SU-DHL-6 (cell line): ENCODE measurements at regions not wholly inside any gene's neighbourhood (a gene's known extent, or its start where the extent isn't known, plus 50 kb on each side); places are given as distances from the start of the nearest gene placed in this dataset.

ENCODE experiments used
- H2AFZ ChIP-seq: fragments of 200-600 bp; sonication (generic); 2 replicates; pipeline ENCODE4 v1.6.1; 2014; ENCODE audit warnings: low read depth, mild to moderate bottlenecking, moderate library complexity, mixed read lengths, antibody characterized with exemption, low read length; ENCODE audit not compliant: severe bottlenecking
- H3F3A ChIP-seq: fragments of 200-600 bp; shearing (Covaris generic); 2 replicates; pipeline ENCODE4 v1.6.0; 2016; ENCODE audit warnings: antibody characterized with exemption, mild to moderate bottlenecking; ENCODE audit not compliant: insufficient read depth
- H3K27ac ChIP-seq: fragments of 200-600 bp; sonication (generic); 2 replicates; pipeline ENCODE4 v1.5.1; 2016; ENCODE audit warnings: low read depth, mild to moderate bottlenecking, low read length, moderate library complexity, mixed read lengths
- H3K27me3 ChIP-seq: fragments of 200-600 bp; sonication (generic), shearing (Covaris generic); 2 replicates; pipeline ENCODE4 v1.6.0; 2014; ENCODE audit warnings: mild to moderate bottlenecking, low read length
- H3K36me3 ChIP-seq: fragments of 200-600 bp; sonication (generic); 2 replicates; pipeline ENCODE4 v1.6.1; 2014; ENCODE audit warnings: mild to moderate bottlenecking, low read length, mixed read lengths
- H3K4me2 ChIP-seq: fragments of 300-600, 200-600 bp; shearing (Covaris generic), sonication (generic); 2 replicates; pipeline ENCODE4 v1.6.0; 2014; ENCODE audit warnings: low read length, low read depth, mild to moderate bottlenecking; ENCODE audit not compliant: poor library complexity, severe bottlenecking
- H3K4me3 ChIP-seq: fragments of 200-600 bp; sonication (generic); 2 replicates; pipeline ENCODE4 v1.5.1; 2014; ENCODE audit warnings: antibody characterized with exemption, low read length, mild to moderate bottlenecking, mixed read lengths; ENCODE audit not compliant: insufficient read depth, poor library complexity, severe bottlenecking
- H3K79me2 ChIP-seq: fragments of 200-600 bp; sonication (generic); 2 replicates; pipeline ENCODE4 v1.6.1; 2014; ENCODE audit warnings: mild to moderate bottlenecking, low read length, moderate library complexity; ENCODE audit not compliant: insufficient read depth
- H3K9ac ChIP-seq: fragments of 200-600 bp; sonication (generic); 2 replicates; pipeline ENCODE4 v1.7.0; 2014; ENCODE audit warnings: mild to moderate bottlenecking, low read length
- H3K9me2 ChIP-seq: fragments of 200-600 bp; sonication (generic); replicated peaks from 2 replicates; pipeline ENCODE4 v1.6.1; 2014; ENCODE audit warnings: low read length; ENCODE audit not compliant: insufficient read depth
- H3K9me3 ChIP-seq: fragments of 200-600 bp; sonication (generic); 2 replicates; pipeline ENCODE4 v1.6.1; 2014; ENCODE audit warnings: low read length, mixed read lengths; ENCODE audit not compliant: insufficient read depth
- H4K20me1 ChIP-seq: fragments of 200-600 bp; sonication (generic); 2 replicates; pipeline ENCODE4 v1.6.1; 2014; ENCODE audit warnings: low read depth, mild to moderate bottlenecking, antibody characterized with exemption, low read length, moderate library complexity, mixed read lengths
- CTCF ChIP-seq: fragments of 200-600 bp; sonication (generic); IDR thresholded peaks from one replicate; pipeline ENCODE4 v1.5.1; 2017; ENCODE audit warnings: antibody characterized with exemption, mild to moderate bottlenecking, low read length, moderate library complexity; ENCODE audit not compliant: insufficient read depth, poor library complexity, severe bottlenecking
- EZH2phosphoT487 ChIP-seq: fragments of 200-600 bp; sonication (generic), shearing (Covaris generic); conservative IDR thresholded peaks from 2 replicates; pipeline ENCODE4 v1.6.1; 2018; ENCODE audit warnings: mild to moderate bottlenecking, antibody characterized with exemption, low read length, moderate library complexity, mixed read lengths

GRCh38 chr19:28823338-28823961 lies 389.5 kb downstream of the UQCRFS1 start:
- Histone ChIP-seq H3F3A (no peaks in the 10 kb centered on the region), H3K79me2 (no peaks in the 10 kb centered on the region), H3K9me2 (no peaks in the 10 kb centered on the region), H3K9ac (no peak overlapping the region), H3K27ac (no peak overlapping the region), H3K27me3 (no peaks in the 10 kb centered on the region), H3K9me3 (no peaks in the 10 kb centered on the region), H3K36me3 (no peaks in the 10 kb centered on the region), H2AFZ (no peak overlapping the region), H3K4me3 (no peak overlapping the region), H3K4me2 (no peak overlapping the region), H4K20me1 (no peaks in the 10 kb centered on the region)
- TF ChIP-seq CTCF: no peak
- no peak for TF ChIP-seq EZH2phosphoT487

GRCh38 chr19:28820289-28820688 lies 392.7 kb downstream of the UQCRFS1 start:
- no peak overlapping the region for H3K9ac ChIP-seq
- no peaks in the 10 kb centered on the region for H3F3A ChIP-seq
- no peaks in the 10 kb centered on the region for H3K9me2 ChIP-seq
- TF ChIP-seq CTCF (no peak), EZH2phosphoT487 (no peak)
- no peak overlapping the region for H3K4me2 ChIP-seq
- no peaks in the 10 kb centered on the region for H4K20me1 ChIP-seq
- H3K9me3 ChIP-seq: no peaks in the 10 kb centered on the region
- H3K36me3 ChIP-seq: no peaks in the 10 kb centered on the region
- H3K27ac ChIP-seq: no peak overlapping the region
- H3K4me3 ChIP-seq: no peak overlapping the region
- H2AFZ ChIP-seq: no peak overlapping the region
- no peaks in the 10 kb centered on the region for H3K79me2 ChIP-seq
- H3K27me3 ChIP-seq: no peaks in the 10 kb centered on the region

- H3K4me3 ChIP-seq: no peak overlapping the region
- H3K9ac ChIP-seq: no peak overlapping the region
- H3K36me3 ChIP-seq: no peaks in the 10 kb centered on the region
- H2AFZ ChIP-seq: no peak overlapping the region
- H4K20me1 ChIP-seq: no peaks in the 10 kb centered on the region
- H3K4me2 ChIP-seq: no peak overlapping the region
- no peaks in the 10 kb centered on the region for H3K79me2 ChIP-seq
- no peaks in the 10 kb centered on the region for H3F3A ChIP-seq
- H3K27me3 ChIP-seq: no peaks in the 10 kb centered on the region
- no peaks in the 10 kb centered on the region for H3K9me3 ChIP-seq
- no peaks in the 10 kb centered on the region for H3K9me2 ChIP-seq
- TF ChIP-seq CTCF (no peak), EZH2phosphoT487 (no peak)
- no peak overlapping the region for H3K27ac ChIP-seq
These were observed 397.7 kb downstream of the UQCRFS1 start for GRCh38 chr19:28815257-28815656.
